ENCODE measurements at regions not wholly inside any gene's neighbourhood (a gene's known extent, or its start where the extent isn't known, plus 50 kb on each side); places are given as distances from the start of the nearest gene placed in this dataset.

DNA sequence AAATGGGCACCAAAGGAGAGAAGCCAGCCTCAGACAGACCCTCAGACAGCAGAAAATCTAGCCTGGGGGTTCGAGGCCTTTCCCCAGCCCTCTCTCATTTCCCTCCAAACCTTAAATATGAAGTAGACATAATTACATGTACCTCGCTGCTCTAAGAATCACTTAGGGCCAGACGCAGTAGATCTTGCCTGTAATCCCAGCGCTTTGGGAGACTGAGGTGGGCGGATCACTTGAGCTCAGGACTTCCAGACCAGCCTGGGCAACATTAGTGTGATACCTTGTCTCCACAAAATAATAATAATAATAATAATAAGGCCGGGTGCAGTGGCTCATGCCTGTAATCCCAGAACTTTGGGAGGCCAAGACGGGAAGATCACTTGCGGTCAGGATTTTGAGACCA, 52.1 kb upstream of the WNT7B start:
- H3K27ac ChIP-seq (ENCODE audit: low read depth, low read length): no peak overlapping the region
- no peak overlapping the region for H3K4me2 ChIP-seq (ENCODE audit: low read length)
- H3K79me2 ChIP-seq (ENCODE audit: control insufficient read depth, low read length): no peaks in the 10 kb centered on the region
- no peaks in the 10 kb centered on the region for H3K9me2 ChIP-seq (replicated peaks; ENCODE audit: control insufficient read depth, low read length)
- TF ChIP-seq, protein P1, sequence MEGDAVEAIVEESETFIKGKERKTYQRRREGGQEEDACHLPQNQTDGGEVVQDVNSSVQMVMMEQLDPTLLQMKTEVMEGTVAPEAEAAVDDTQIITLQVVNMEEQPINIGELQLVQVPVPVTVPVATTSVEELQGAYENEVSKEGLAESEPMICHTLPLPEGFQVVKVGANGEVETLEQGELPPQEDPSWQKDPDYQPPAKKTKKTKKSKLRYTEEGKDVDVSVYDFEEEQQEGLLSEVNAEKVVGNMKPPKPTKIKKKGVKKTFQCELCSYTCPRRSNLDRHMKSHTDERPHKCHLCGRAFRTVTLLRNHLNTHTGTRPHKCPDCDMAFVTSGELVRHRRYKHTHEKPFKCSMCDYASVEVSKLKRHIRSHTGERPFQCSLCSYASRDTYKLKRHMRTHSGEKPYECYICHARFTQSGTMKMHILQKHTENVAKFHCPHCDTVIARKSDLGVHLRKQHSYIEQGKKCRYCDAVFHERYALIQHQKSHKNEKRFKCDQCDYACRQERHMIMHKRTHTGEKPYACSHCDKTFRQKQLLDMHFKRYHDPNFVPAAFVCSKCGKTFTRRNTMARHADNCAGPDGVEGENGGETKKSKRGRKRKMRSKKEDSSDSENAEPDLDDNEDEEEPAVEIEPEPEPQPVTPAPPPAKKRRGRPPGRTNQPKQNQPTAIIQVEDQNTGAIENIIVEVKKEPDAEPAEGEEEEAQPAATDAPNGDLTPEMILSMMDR (IDR thresholded peaks at IDR 0.05; ENCODE audit: low read depth, low read length, poor library complexity, severe bottlenecking): no peak
- TF ChIP-seq EZH2phosphoT487 (IDR thresholded peaks at IDR 0.05; ENCODE audit: borderline replicate concordance, low read length): no peak
- peaks cover 26% of the 10 kb centered on the region for H3K27me3 ChIP-seq (ENCODE audit: control insufficient read depth, low read length)
- H3F3A ChIP-seq (ENCODE audit: control insufficient read depth, insufficient read depth): peaks cover 2% of the 10 kb centered on the region; the same call in 1 of the 2 replicates
- H3K36me3 ChIP-seq (ENCODE audit: control insufficient read depth, low read length): no peaks in the 10 kb centered on the region
- no peaks in the 10 kb centered on the region for H3K4me1 ChIP-seq (ENCODE audit: control insufficient read depth, low read length)
- H4K20me1 ChIP-seq (ENCODE audit: control insufficient read depth, insufficient read depth, low read depth, low read length): no peaks in the 10 kb centered on the region
- no peak overlapping the region for H3K4me3 ChIP-seq (ENCODE audit: low read length)
- H3K9me3 ChIP-seq (ENCODE audit: control insufficient read depth, insufficient read depth, low read length): no peaks in the 10 kb centered on the region

DNA sequence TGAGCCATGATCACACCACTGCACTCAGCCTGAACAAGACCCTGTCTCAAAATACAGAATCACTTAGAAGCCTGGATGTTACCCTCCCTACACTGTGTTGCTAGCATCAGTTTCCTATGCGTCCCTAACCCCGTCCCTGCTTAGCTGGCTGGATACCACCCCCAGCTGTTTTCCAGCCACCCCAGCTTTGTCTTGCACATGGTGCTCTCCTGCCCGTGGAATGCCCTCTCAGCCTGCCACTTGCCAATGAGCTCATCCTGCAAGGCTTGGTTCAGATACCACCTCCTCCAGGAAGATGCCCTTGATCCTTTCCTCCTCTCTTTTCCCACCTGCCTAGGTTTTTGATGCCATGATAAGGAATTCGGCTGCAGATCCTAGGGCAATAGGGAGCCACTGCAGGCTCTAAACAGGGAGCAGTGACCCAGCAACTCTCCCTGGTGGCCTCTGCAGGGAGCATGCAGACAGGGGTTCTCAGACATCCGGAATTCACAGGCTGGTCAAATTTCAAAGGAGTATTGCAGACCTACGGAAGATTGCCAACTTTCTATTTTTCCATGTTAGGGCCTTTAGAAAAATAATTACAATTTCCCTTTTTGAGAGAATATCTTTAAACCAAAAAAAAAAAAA, 52.7 kb upstream of the WNT7B start:
- H3K36me3 ChIP-seq (ENCODE audit: control insufficient read depth, low read length): no peaks in the 10 kb centered on the region
- H3K79me2 ChIP-seq (ENCODE audit: control insufficient read depth, low read length): no peaks in the 10 kb centered on the region
- H3K27me3 ChIP-seq (ENCODE audit: control insufficient read depth, low read length): peaks cover 24% of the 10 kb centered on the region
- H3K9me3 ChIP-seq (ENCODE audit: control insufficient read depth, insufficient read depth, low read length): no peaks in the 10 kb centered on the region
- no peak overlapping the region for H3K27ac ChIP-seq (ENCODE audit: low read depth, low read length)
- H3K4me1 ChIP-seq (ENCODE audit: control insufficient read depth, low read length): peaks cover 1% of the 10 kb centered on the region
- TF ChIP-seq EZH2phosphoT487 (IDR thresholded peaks at IDR 0.05; ENCODE audit: borderline replicate concordance, low read length): no peak
- TF ChIP-seq, protein P1 (IDR thresholded peaks at IDR 0.05; ENCODE audit: low read depth, low read length, poor library complexity, severe bottlenecking): no peak
- H3K4me3 ChIP-seq (ENCODE audit: low read length): no peak overlapping the region
- H4K20me1 ChIP-seq (ENCODE audit: control insufficient read depth, insufficient read depth, low read depth, low read length): no peaks in the 10 kb centered on the region
- H3K4me2 ChIP-seq (ENCODE audit: low read length): no peak overlapping the region
- H3F3A ChIP-seq (ENCODE audit: control insufficient read depth, insufficient read depth): peaks cover 2% of the 10 kb centered on the region; the same call in 1 of the 2 replicates
- H3K9me2 ChIP-seq (replicated peaks; ENCODE audit: control insufficient read depth, low read length): no peaks in the 10 kb centered on the region

DNA sequence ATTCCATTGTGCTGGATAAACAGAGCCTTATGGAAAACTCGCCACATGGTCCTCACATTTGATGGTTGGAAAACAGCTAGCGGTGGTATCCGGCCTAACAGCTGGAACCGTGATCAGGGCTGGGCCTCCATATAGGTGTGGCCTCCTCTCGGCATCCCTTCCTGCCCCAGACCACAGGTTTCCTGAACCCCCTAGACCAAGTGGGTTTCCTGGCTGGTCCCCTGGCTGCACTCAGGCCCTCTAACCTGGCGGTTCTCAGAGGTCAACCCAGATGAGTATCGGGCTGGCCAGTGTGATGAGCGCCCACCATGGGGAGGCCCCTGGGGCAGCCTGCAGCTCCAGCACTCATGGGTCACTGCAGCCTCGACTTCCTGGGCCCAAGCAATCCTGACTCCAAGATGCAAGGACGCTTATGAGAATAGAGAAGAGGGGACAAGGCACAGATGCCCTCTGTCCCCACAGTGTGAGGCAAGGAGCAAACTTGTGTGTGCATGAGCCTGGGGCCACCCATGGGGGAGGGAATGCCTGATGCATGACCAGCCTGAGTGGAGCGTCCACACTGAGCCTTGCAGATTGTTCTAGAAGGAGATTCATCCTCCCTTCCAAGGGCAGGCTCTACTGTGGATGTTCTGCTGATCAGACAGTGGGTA, 53.4 kb upstream of the WNT7B start:
- Histone ChIP-seq H3K27me3 (ENCODE audit: control insufficient read depth, low read length) (peaks cover 23% of the 10 kb centered on the region), H3K4me3 (ENCODE audit: low read length) (no peak overlapping the region), H3K4me2 (ENCODE audit: low read length) (no peak overlapping the region), H4K20me1 (ENCODE audit: control insufficient read depth, insufficient read depth, low read depth, low read length) (no peaks in the 10 kb centered on the region), H3K36me3 (ENCODE audit: control insufficient read depth, low read length) (no peaks in the 10 kb centered on the region), H3K9me3 (ENCODE audit: control insufficient read depth, insufficient read depth, low read length) (no peaks in the 10 kb centered on the region), H3K79me2 (ENCODE audit: control insufficient read depth, low read length) (no peaks in the 10 kb centered on the region), H3F3A (ENCODE audit: control insufficient read depth, insufficient read depth) (peaks cover 2% of the 10 kb centered on the region; the same call in 1 of the 2 replicates), H3K27ac (ENCODE audit: low read depth, low read length) (no peak overlapping the region), H3K9me2 (replicated peaks; ENCODE audit: control insufficient read depth, low read length) (no peaks in the 10 kb centered on the region), H3K4me1 (ENCODE audit: control insufficient read depth, low read length) (peaks cover 8% of the 10 kb centered on the region)
- TF ChIP-seq EZH2phosphoT487 (IDR thresholded peaks at IDR 0.05; ENCODE audit: borderline replicate concordance, low read length): no peak
- TF ChIP-seq, protein P1 (IDR thresholded peaks at IDR 0.05; ENCODE audit: low read depth, low read length, poor library complexity, severe bottlenecking): no peak
